Ascending aorta (tissue), 2 donors: ENCODE measurements at regions not wholly inside any gene's neighbourhood (a gene's known extent, or its start where the extent isn't known, plus 50 kb on each side); places are given as distances from the start of the nearest gene placed in this dataset.

Experiments
- DNase-seq, 2 donors: peaks; one replicate each; pipeline ENCODE4 v3.0.0-alpha.2; 2019; ENCODE audit warnings: low spot score in 2 of 2
- H3K27ac ChIP-seq, 2 donors: fragments of 200-600 bp; sonication (generic); one replicate each; pipeline ENCODE4 v1.5.1; 2016 to 2017; ENCODE audit warnings: mild to moderate bottlenecking in 1 of 2
- H3K27me3 ChIP-seq: fragments of 200-600 bp; sonication (generic); one replicate; pipeline ENCODE4 v1.5.1; 2017
- H3K36me3 ChIP-seq, 2 donors: fragments of 200-600 bp; sonication (generic); one replicate each; pipeline ENCODE4 v1.5.1; 2016
- H3K4me1 ChIP-seq, 2 donors: fragments of 200-600 bp; sonication (generic); one replicate each; pipeline ENCODE4 v1.5.1; 2016 to 2017; ENCODE audit warnings: mild to moderate bottlenecking in 1 of 2
- H3K4me3 ChIP-seq, 2 donors: fragments of 200-600 bp; sonication (generic); one replicate each; pipeline ENCODE4 v1.5.1; 2016 to 2017; ENCODE audit warnings: mild to moderate bottlenecking in 1 of 2
- H3K9me3 ChIP-seq, 2 donors: fragments of 200-600 bp; sonication (generic); one replicate each; pipeline ENCODE4 v1.5.1; 2016
- intact Hi-C: fragments of 100-400 bp; cut with DNase I; formaldehyde crosslinking; loops from one replicate; pipeline ENCODE4 v1.15.1; 2023
- TF ChIP-seq, protein P1 (sequence below), 3 experiments: fragments of 200-600 bp in 2 of 3; fragments of 450-650 bp in 1 of 3; sonication (generic) in 2 of 3; IDR thresholded peaks; one replicate each; pipeline ENCODE4 v1.5.1; 2016 to 2019; ENCODE audit warnings: antibody characterized with exemption in 3 of 3, mild to moderate bottlenecking in 1 of 3, moderate library complexity in 1 of 3

DNA sequence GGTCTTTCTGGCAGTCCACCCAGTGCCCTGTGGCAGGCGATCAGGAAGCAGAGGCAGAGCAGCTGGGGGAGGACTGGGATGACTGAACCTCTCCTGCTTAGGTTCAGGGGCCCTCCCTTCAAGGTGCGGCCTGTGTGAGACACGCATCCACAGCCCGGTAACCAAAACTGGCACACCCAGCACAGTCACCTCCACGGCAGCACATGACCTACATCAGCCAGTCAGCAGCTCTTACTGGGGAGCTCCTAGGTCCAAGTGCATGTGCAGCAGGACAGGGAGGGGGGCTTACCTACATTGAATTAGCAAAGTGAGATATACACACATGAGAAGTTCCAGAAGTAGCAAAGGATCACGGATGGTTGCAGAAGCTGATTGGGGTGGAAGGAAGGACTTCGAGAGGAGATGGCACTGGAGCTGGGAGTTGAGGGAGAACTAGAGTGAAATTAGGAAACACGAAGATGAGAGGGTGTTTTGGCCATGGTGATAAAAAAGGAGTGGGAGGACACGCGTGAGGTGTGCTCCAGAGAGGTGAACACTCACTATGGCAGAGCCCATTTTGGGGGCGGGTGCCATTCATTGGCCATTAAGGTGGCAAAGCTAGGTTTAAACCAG lies 51.4 kb upstream of the IRF2BP2 start:
- DNase-seq, result no peak
- peaks cover 0 to 4% of the 10 kb centered on the region in 2 donors for H3K4me1 ChIP-seq
- no peaks in the 10 kb centered on the region for H3K36me3 ChIP-seq
- H3K9me3 ChIP-seq, result no peaks in the 10 kb centered on the region
- H3K4me3 ChIP-seq, result no peak overlapping the region
- no peaks in the 10 kb centered on the region for H3K27me3 ChIP-seq
- intact Hi-C loops, result no loop called here
- no peak overlapping the region for H3K27ac ChIP-seq
- TF ChIP-seq, protein P1, sequence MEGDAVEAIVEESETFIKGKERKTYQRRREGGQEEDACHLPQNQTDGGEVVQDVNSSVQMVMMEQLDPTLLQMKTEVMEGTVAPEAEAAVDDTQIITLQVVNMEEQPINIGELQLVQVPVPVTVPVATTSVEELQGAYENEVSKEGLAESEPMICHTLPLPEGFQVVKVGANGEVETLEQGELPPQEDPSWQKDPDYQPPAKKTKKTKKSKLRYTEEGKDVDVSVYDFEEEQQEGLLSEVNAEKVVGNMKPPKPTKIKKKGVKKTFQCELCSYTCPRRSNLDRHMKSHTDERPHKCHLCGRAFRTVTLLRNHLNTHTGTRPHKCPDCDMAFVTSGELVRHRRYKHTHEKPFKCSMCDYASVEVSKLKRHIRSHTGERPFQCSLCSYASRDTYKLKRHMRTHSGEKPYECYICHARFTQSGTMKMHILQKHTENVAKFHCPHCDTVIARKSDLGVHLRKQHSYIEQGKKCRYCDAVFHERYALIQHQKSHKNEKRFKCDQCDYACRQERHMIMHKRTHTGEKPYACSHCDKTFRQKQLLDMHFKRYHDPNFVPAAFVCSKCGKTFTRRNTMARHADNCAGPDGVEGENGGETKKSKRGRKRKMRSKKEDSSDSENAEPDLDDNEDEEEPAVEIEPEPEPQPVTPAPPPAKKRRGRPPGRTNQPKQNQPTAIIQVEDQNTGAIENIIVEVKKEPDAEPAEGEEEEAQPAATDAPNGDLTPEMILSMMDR (IDR thresholded peaks at IDR 0.05), result no peak

DNA sequence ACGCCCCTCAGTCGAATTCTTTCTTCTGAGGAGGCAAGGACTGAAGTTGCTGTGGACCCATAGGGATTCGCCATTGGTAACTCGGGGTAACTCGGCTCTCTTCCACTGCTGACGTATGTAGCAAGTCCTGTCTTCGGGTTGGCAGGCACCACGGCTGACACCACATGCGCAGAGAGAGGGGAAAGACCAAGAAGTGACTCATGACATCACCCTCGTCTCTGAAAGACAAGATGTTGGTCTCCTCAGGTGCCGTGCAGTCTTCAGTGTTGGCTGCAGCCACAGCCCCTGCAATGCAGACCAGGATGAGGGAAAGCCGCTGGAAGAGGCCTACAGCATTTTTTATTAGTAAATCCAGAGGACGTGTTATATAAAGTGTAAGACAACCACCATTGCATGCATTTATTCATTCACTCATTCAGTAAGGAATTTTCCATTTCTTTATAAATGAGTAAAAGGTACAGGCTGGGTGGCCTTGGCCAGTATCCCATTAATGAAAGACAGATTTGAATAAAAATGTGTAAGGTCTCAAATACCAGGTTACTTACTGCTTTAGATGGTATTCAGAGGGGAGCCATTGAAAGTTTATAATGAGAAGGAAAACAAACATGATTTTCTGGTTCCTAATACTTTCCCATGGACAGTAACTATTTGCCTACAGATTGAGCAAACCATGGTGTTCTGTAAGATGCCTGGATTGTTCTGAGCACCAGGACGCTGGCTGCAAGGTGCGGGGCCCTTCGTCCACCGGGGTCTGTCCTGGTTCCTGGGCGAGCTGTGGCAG lies 50.7 kb upstream of the IRF2BP2 start:
- Histone ChIP-seq H3K4me3 (no peak overlapping the region), H3K27me3 (no peaks in the 10 kb centered on the region), H3K9me3 (no peaks in the 10 kb centered on the region), H3K4me1 (peaks cover 0 to 4% of the 10 kb centered on the region in 2 donors), H3K27ac (no peak overlapping the region), H3K36me3 (no peaks in the 10 kb centered on the region)
- intact Hi-C loops, result no loop called here
- TF ChIP-seq, protein P1 (IDR thresholded peaks at IDR 0.05), result no peak
- DNase-seq, result no peak
